NOMO-1 treated with DMSO at 0.1 percent for 48 hours (cell line): ENCODE measurements at regions not wholly inside any gene's neighbourhood (a gene's known extent, or its start where the extent isn't known, plus 50 kb on each side); places are given as distances from the start of the nearest gene placed in this dataset.

ENCODE experiments used
- DNase-seq: peaks from one replicate; lab custom pipeline; 2025; ENCODE audit not compliant: unreplicated experiment; lab: John Stamatoyannopoulos, UW

DNA sequence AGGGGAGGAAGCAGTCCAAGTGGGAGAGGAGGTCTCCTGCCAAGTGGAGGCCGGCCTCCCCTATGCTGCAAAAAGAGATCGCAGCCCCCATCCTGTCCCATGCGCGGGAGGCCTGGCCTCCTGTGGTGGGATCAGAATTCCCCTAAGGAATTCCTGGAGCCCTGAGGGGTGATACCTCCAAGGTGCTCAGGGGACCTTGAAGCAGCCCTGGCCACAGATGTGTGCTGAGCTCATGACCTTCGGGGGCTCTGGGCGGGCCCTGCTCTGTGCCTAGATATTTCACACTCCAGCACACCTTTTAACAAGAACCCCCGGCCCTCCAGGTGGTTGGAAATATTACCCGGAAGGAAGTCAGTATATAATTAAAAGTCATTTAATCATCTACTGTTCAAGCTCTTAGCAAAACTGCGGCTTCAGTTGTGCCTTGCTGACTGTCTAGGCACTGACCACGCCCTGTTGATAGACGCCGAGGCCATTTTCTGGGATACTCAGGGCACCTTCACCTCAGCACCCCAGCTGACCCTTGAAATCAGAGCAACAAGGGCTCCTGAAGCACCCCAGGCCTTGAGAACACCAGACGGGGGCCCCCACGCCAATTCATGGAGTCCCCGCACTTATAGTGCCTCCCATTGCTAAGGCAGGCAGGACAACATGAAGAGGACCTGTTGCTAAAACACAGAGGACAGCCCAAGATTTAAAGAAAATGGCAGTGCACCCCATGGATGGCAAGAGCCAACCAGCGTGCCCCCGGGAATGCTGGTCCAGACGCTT, 119.1 kb downstream of the NDUFA10 start:
- DNase-seq = no peak

DNA sequence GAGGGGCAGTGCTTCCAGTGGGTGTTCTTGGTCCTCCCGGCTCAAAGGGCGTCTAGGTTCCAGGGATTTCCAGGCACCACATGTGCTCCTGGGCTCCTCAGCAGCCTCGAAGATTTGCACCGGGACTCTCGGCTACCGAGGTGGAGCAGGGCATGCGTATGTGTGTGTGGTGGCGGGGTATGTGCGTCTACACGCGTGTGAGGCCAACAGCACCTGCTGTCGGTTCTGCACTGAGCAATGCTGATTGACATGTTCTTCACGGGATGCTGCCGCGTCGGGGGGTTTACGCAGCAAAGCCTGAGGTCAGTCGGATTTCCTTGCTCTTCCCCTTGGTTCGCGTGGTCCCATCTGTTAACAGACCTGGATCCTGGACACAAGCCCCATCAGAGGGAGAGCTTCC, 119.8 kb downstream of the NDUFA10 start:
- DNase-seq = no peak

DNA sequence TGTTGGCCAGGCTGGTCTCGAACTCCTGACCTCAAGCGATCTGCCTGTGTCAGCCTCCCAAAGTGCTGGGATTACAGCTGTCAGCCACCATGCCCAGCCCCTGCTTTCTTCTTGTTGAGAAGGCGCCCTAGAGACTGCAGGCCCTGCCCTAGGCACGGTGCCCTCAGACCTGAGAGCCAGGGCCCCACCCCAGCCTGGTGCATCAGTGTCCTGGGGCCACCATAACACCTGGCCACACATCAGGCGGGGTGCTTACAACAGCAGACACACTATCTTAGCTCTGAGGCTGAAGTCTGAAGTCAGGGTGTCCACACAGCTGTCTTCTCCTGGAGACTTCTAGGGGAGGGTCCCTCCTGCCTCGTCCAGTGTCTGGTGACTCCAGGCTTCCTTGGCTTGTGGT, 120.6 kb downstream of the NDUFA10 start:
- no peak for DNase-seq

DNA sequence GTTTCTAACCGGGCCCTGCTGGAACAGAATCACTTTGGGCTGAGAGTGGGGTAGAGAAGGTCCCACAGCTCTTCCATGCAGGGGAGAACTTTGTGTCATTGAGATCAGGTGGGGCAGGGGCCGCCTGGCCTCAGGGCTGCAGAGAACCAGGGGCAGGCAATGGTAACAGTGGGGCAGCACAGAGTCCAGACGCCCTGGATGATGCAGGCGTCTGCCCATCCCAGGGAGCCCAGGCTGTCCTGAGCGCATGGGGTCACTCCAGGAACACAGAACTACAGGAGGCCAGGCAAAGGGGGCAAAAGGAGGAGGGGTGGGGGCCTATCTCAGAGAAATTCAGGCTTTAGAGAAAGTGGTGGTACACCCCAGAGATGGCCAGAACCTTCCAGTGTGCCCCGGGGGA, 121.3 kb downstream of the NDUFA10 start:
- no peak for DNase-seq

DNA sequence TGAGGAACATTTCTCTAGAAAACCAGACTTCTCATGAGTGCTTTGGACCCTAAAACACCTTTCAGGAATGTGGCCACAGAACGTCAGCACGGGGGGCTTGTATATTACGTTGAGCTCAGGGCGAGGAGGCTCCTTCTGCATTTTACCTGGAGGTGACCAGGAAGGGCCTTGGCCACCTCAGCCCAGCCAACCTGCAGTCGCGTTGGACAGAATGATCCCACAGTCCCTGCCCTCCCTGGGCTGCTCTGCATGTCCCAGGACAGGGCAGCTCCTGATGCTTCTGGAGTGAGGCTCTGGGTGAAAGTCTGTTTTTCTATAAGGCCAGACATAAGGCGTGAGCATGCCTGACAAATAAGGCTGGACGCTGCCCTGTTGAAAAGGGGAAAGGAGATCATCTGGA, 121.9 kb downstream of the NDUFA10 start:
- DNase-seq = no peak

DNA sequence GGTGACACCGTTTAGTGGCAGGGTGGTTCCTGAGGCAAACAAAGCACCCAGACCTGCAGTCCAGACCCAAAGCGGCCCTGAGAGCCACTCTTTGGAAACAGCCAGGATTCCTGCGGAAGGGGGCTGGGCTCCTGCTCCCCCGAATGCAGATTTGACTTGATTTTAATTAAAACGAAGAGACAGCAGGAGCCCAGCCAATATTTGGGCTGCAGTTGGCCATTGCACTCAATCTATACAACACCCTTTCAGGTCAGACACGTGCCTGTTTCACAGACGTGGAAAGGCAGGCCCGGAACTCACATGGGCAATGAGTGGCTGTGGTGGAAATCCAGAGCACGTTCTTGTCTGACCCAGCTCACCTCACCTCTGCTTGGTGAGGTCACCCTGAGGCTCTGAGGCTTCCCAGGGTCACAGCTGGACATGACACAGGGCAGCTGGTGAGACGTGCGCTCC, 122.4 kb downstream of the NDUFA10 start:
- no peak for DNase-seq

DNA sequence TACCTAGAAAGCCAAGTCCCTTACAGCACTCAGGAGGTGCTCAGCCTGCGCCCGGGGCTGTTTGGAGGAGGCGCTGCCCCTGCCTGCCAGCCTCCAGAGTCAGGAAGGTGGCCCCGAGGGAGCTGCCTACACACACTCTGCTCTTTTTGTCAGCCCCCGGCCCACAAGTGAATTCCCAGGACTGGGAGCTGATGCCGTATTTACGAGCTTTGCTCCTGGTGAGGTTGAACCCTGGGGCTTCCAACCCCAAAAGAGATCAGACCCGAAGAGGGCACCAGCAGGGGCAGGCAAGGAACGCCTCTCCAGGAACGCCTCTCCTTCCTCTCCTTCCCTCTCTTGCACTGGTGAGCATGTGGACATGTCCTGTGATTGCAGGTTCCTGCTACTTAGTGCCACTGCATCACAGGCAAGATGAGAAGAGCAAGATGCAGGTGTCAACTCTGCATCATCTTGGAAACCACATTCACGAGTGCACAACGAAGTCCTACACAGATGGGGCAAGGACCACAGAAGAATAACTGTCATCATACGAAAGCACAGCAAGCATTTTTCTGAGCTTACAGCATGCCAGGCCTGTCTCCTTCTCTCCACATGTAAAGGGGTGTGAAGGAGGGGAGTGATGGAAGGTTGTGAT, 126.7 kb downstream of the NDUFA10 start:
- no peak for DNase-seq

DNA sequence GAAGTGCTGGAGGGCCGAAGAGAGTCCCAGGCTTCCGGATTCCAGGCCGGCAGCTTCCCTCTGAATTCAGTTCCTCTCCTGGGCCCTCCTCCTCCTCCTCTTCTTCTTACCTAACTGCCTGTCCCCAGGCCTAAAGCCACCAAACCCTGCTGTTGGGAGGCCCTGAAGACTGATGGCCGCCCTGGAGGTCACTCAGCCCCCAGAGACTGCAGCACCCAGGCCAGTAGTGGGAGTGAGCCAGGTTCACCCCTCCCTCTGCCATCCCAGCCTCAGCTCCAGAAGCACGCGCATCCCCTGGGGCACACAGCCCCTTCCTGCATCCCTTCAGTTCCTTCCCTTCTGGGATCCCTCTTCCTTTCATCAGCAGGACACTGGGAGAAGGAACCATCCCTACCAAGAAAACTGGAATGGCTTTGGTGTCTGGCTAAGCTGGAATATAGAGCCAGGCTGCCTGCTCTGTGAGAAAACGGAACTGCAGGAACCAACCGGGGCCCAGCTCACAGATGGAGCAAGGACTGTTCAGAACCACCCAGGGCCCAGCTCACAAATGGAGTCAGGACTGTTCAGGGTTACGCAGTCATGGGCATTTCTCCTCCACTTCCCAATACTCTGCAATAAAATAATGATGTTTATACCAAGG, 127.4 kb downstream of the NDUFA10 start:
- DNase-seq = no peak

DNA sequence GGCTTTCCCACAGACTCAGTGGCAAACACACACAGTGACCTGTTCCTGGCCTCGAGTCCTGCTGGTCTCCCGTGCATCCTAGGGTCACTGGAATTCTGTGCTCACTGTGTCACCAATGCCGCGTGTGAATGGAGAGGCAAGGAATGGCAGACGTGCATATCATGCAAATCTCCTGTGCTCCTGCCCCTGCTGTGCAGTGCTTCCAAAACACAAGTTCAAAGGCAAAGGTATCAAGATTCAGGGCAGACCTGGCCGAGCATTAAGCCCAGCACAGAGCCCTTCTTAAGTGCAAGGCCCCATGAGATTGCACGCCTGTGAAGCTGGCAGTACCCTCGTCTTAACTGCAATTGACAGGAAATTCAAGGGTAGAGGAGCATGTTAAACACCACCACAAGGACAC, 129.1 kb downstream of the NDUFA10 start:
- no peak for DNase-seq

DNA sequence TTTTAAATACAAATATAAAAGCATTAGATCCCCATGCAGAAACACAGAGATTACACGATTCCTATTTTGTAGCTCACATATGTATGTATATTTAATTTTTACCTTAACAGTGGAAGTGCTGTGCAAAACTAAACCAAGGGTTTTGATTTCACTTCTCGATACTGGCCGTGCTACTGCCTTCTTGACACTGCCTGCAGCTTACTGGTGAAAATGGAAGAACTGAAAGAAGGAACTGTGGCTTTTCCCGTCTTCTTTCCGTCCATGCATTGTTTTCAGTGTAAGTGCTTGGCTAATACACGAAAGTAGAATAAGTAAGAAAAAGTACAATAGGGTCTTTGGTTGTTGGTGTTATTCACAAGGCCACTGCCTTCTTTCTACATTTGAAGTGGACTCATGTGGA, 129.5 kb downstream of the NDUFA10 start:
- peak; percentile 86 for DNase-seq

DNA sequence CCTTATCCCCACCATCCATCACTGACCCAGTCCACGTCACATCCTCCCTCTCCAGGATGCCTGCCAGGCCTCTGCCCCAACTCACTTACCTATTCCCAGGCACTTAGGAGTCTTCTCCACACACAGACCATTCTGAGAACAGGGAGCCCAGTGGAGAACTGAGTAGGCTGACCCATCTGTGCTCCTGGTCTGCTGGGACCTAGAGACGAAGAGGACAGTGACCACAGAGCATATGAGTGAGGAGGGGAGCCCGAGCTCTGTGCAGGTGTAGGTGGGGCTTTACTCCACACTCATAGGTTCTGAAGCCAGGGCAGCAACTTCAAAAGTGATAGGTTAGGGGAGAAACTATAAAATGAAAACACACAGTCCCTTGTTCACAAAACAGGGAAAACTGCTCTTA, 130.0 kb downstream of the NDUFA10 start:
- no peak for DNase-seq

DNA sequence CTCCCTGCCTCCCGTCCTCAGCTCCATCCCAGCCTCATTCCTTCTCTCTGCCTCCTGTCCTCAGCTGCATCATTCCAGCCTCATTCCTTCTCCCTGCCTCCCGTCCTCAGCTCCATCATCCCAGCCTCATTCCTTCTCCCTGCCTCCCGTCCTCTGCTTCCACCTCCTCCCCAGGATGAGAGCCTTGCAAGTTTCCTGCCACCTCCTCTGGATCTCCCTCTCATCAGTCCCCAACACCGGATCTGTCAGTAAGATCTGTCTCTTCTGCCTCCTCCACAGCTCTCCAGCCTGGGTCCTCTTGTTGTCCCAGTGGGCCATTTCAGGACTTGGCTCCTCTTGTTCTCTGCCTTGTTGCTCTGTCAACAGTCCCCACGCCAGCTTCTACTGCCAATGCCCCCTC, 130.9 kb downstream of the NDUFA10 start:
- no peak for DNase-seq

DNA sequence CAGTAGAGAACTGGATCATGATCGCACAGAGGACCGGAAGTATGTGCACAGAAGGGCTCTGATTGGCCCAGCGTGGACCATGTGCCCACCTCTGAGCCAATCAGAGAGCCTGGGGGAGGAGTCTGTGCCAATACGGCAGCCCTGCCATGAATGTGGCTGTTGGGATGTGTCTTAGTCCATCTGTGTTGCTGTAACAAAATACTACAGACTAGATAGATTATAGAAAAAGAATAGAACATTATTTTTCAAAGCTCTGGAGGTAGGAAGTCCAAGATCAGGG, 132.0 kb downstream of the NDUFA10 start:
- no peak for DNase-seq

DNA sequence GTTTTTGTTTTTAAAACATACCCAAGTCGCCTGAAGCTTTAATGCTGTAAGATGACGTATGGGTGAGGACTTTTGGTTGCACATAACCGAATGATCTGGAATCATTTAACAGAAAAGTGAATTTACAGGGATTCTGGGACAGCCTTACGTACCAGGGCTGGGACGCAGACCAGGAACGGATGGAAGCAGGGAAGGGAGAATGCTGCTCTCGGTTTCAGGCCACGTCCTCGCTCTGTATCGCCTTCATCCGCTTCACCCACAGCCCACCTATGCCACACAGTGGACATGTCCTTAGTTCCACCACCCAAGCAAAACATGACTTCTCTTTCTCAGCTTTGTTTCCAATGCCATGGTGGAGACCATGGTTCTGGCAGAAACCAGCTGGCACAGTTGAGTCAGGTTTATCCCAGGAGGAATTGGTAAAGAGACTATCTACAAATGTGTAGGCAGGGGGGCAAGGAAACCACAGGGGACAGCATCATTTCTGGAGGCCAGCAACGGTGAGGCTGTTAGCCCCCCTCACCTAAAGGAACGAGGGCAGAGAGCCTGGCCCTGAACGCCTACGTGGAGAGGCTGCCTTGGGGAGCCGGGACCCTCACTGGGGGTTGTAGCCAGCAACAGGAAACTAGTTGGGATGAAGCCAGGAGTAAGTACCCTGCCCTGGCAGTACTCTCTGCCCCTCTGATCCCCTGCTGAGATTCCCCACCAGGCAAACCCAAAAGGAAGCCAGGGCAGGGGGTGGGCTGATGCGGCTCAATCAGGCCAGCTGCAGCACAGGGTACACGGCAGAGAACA, 132.5 kb downstream of the NDUFA10 start:
- no peak for DNase-seq

DNA sequence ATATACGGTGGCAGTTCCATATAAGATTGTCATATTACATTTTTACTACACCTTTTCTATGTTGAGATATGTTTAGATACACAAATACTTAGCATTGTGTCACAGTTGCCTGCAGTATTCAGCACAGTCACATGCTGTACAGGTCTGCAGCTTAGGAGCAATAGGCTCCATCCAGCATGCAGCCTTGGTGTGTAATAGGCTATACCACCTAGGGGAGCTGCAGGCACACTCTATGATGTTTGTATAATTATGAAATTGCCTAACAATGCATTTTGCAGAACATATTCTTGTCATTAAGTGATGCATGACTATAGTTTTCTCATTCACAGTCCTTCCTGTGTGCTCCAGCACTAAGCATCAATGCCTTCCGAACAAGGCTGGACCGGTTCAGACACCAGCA, 133.4 kb downstream of the NDUFA10 start:
- peak; percentile 14 for DNase-seq

DNA sequence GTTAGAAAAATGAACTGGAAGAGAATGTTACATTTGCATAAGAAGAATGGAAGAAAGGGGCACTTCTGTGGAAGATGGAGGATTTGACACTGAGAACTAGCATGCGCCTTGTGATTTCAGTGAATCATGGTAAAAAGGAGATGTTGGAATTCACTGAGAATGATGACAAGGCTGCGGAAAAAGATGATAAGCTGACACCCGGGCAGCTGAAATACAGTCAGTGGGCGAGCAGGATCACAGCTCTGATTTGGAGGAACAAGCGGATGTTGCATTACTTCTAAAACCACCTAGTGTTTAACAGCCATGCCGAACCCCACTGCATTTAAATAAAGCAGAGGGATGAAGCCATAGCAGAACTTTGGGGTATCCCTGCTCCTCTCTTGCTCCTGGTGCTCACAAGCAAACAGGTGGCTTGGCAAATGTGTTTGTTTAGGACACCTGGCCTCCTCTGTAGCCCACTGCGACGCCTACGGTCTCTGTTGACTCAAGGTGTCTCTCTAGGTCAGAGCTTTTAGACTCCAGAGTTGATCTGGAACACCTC, 134.9 kb downstream of the NDUFA10 start:
- DNase-seq = no peak

DNA sequence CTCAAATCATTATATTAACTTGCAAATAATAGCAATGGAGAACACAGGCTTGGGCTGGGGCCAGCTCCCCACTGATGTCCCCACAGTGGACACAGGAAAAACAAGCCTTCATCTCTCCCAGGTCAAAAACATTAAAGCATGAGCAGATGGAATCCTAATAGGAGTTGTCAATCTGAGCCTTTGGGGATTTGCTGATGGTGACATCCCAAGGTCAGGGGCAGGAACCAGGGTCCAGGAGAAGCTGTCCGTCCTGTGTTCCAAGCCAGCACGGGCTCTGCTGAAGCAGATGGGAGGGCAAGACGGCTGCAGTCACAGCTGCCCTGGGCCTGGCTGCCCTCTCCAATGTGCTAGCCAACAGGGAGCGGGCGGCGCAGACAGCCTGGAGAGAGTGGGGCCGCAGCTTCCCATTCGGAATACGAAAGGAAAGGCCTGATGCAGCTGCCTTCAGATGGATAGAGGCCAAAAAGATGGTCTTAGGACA, 135.5 kb downstream of the NDUFA10 start:
- DNase-seq = no peak

DNA sequence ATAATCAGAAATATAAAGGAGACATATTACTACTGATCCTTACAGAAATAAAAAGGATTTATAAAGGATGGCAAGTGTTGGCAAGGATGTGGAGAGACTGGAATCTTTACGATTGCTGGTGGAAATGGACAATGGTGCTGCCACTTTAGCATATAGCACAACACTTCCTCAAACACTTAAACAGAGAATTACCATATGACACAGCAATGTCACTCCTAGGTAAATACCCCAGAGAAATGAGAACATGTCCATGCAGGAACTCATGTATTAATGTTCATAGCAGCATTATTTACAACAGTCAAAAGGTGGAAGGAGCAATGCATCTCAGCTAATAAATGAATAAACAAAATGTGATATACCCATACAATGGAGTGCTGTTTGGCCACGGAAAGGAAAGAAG, 137.5 kb downstream of the NDUFA10 start:
- DNase-seq = peak; percentile 14

DNA sequence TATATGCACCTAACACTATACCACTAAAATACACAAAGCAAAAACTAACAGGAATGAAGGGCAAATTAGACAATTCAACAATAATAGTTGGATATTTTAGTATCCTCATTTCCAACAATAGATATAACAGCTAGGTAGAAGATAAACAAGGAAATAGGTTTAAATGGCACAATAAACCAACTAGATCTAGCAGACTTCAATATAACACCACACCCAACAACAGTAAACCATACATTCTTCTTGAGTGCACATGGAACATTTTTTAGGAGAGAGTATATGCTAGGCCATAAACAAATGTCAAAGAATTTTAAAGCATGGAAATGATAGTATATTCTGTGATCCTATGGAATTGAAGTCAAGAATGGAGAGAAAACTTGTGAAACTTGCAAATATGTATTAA, 138.4 kb downstream of the NDUFA10 start:
- DNase-seq = no peak

DNA sequence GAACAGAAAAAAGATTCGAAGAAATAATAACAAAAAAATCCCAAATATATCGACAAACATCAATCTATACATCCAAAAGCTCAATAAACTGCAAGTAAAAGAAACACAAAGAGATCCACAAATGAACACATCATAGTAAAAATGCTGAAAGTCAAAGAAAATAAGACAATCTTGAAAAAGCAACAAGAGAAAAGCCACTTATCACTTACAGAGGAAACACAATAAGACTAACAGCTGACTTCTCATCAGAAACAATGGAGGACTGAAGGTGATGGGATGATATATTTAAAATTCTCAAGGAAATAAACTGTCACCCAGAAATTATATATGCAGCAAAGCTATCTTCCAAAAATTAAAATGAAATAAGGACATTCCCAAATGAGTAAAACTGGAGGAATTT, 140.3 kb downstream of the NDUFA10 start:
- peak; percentile 21 for DNase-seq

DNA sequence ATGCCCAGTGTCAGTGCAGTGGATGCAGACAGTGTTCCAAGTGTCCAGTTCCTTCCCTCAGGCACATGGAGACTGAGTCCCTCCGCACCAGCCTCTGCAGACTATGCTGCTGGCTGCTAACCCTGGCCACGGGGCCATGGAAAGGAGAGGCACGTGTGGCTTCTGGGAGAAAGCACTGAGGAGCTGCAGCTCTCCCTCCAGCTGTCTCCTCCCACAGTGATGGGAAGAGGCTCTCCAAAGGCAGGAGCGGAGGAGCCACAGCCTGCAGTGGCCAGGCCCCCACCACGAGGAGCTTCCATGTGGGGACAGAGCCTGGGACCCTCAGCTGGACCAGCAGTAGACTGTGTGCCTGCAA, 141.1 kb downstream of the NDUFA10 start:
- no peak for DNase-seq
